Calu3 (cell line): ENCODE measurements at regions not wholly inside any gene's neighbourhood (a gene's known extent, or its start where the extent isn't known, plus 50 kb on each side); places are given as distances from the start of the nearest gene placed in this dataset.

ENCODE experiments used
- BruUV-seq: library from RNA; stranded (reverse); fragments of 400-500 nt; replicated peaks from 2 replicates; lab custom pipeline; 2021; lab: Mats Ljungman, UMichigan
- CTCF ChIA-PET: fragments of 300-600 bp; sonication (Branson Sonifier 250); formaldehyde crosslinking; loops from one replicate; lab custom pipeline; 2022; ENCODE audit warnings: antibody characterized with exemption; lab: Charles Lee
- DNase-seq: peaks from one replicate; pipeline ENCODE4 v3.0.0; 2022
- H3K27ac Mint-ChIP-seq: one replicate; pipeline ENCODE4 v1.8.0; 2022; ENCODE audit warnings: mixed read lengths; ENCODE audit not compliant: unreplicated experiment
- H3K27me3 Mint-ChIP-seq: one replicate; pipeline ENCODE4 v1.8.0; 2022; ENCODE audit warnings: mixed read lengths; ENCODE audit not compliant: unreplicated experiment
- H3K36me3 Mint-ChIP-seq: one replicate; pipeline ENCODE4 v1.8.0; 2022; ENCODE audit warnings: mild to moderate bottlenecking, moderate library complexity, mixed read lengths; ENCODE audit not compliant: insufficient read depth, unreplicated experiment
- H3K4me1 Mint-ChIP-seq: one replicate; pipeline ENCODE4 v1.8.0; 2022; ENCODE audit warnings: mild to moderate bottlenecking, low read depth, mixed read lengths; ENCODE audit not compliant: unreplicated experiment
- H3K4me3 Mint-ChIP-seq: one replicate; pipeline ENCODE4 v1.8.0; 2022; ENCODE audit warnings: mild to moderate bottlenecking, low read depth, moderate library complexity, mixed read lengths; ENCODE audit not compliant: unreplicated experiment
- H3K9me3 Mint-ChIP-seq: one replicate; pipeline ENCODE4 v1.8.0; 2022; ENCODE audit warnings: low read depth, mixed read lengths; ENCODE audit not compliant: unreplicated experiment
- intact Hi-C: fragments of 100-400 bp; cut with micrococcal nuclease; formaldehyde crosslinking; loops from one replicate; pipeline ENCODE4 v1.10.0; 2022; ENCODE audit not compliant: unreplicated experiment
- TF ChIP-seq, protein P1 (sequence below): fragments of 200-600 bp; IDR thresholded peaks from one replicate; pipeline ENCODE4 v1.8.0; 2022; ENCODE audit warnings: antibody characterized with exemption; ENCODE audit not compliant: unreplicated experiment

DNA sequence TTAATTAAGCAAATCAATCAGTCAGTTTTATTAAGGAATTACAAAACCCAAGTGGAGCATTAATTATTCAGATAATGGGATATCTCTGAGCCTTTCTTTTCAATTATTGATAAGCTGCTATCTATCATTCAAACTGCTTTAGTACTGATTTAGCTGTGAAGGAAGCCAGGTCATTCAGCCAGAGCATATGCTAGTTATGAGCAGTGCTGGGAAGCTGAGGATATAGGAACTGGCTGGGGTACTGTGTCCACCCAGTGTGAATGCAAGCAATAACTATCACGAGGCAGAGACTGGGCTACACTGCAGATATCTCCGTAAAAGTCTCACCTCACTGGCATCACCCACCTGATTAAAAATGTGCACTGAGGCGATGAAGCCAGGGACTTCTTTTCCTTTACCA lies 496.7 kb upstream of the PIK3C3 start:
- intact Hi-C loops: no loop called here
- no TSS peak for BruUV-seq

DNA sequence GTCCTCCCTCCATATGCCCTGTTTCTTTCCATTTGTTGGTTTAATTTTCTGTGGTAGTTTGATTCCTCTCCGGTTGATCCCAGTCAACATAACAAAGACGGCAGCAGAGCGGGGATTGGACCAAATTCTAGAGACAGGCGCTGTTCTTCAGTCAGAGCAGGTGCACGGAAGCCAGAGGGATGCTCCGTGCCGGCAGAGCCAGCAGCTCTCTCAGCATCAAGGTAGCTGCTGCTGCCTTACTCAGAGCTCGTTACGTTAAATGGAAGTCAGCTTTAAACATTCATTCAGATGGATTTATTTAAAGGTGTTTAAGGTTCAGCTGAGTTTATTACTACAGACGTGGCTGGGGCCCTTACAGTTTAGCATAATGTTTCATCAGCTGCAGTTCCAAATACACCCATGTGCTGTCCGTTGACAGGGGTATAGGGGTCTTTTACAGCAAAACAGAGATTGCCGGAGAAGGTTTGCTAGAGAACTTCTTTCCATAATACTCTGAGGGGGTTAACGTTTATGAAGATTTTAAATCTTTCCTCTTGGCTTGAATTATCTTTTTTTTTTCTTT lies 497.2 kb upstream of the PIK3C3 start:
- no peak overlapping the region for H3K4me3 Mint-ChIP-seq
- H3K27ac Mint-ChIP-seq: no peak overlapping the region
- intact Hi-C loops: no loop called here
- H3K4me1 Mint-ChIP-seq: no peaks in the 10 kb centered on the region
- TF ChIP-seq, protein P1, sequence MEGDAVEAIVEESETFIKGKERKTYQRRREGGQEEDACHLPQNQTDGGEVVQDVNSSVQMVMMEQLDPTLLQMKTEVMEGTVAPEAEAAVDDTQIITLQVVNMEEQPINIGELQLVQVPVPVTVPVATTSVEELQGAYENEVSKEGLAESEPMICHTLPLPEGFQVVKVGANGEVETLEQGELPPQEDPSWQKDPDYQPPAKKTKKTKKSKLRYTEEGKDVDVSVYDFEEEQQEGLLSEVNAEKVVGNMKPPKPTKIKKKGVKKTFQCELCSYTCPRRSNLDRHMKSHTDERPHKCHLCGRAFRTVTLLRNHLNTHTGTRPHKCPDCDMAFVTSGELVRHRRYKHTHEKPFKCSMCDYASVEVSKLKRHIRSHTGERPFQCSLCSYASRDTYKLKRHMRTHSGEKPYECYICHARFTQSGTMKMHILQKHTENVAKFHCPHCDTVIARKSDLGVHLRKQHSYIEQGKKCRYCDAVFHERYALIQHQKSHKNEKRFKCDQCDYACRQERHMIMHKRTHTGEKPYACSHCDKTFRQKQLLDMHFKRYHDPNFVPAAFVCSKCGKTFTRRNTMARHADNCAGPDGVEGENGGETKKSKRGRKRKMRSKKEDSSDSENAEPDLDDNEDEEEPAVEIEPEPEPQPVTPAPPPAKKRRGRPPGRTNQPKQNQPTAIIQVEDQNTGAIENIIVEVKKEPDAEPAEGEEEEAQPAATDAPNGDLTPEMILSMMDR: no peak
- no TSS peak for BruUV-seq
- no peaks in the 10 kb centered on the region for H3K36me3 Mint-ChIP-seq
- no peaks in the 10 kb centered on the region for H3K27me3 Mint-ChIP-seq
- DNase-seq: no peak
- CTCF ChIA-PET: no interaction called here
- H3K9me3 Mint-ChIP-seq: no peaks in the 10 kb centered on the region

More for the DNA sequence above, 496.7 kb upstream of the PIK3C3 start:
- no peaks in the 10 kb centered on the region for H3K36me3 Mint-ChIP-seq
- no peaks in the 10 kb centered on the region for H3K27me3 Mint-ChIP-seq
- H3K4me1 Mint-ChIP-seq: no peaks in the 10 kb centered on the region
- TF ChIP-seq, protein P1: no peak
- no peaks in the 10 kb centered on the region for H3K9me3 Mint-ChIP-seq
- H3K27ac Mint-ChIP-seq: no peak overlapping the region
- H3K4me3 Mint-ChIP-seq: no peak overlapping the region
- CTCF ChIA-PET: no interaction called here
- DNase-seq: no peak

DNA sequence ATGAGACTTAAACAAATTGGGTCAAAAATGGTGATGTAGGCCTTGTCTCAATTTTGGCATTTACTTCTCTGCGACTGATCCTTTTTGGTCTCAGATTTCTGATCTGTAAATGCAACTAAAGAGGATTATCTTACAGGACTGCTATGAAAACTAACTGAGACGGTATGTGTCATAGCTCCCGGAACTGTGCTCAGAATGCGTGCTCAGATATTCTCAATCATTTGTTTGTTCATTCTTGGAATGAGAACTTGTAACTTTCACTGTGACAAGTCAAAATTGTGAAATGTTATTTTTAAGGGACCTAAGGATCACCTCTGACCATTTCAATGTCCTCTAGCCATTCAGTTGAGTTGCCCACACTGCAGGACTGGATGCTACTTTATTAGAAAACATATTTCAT lies 498.2 kb upstream of the PIK3C3 start:
- TF ChIP-seq, protein P1: no peak
- BruUV-seq: no TSS peak
- H3K27ac Mint-ChIP-seq: no peak overlapping the region
- H3K4me3 Mint-ChIP-seq: no peak overlapping the region
- H3K36me3 Mint-ChIP-seq: no peaks in the 10 kb centered on the region
- intact Hi-C loops: no loop called here
- H3K27me3 Mint-ChIP-seq: no peaks in the 10 kb centered on the region
- no peak for DNase-seq
- H3K9me3 Mint-ChIP-seq: peaks cover 3% of the 10 kb centered on the region
- CTCF ChIA-PET: no interaction called here
- H3K4me1 Mint-ChIP-seq: no peaks in the 10 kb centered on the region

DNA sequence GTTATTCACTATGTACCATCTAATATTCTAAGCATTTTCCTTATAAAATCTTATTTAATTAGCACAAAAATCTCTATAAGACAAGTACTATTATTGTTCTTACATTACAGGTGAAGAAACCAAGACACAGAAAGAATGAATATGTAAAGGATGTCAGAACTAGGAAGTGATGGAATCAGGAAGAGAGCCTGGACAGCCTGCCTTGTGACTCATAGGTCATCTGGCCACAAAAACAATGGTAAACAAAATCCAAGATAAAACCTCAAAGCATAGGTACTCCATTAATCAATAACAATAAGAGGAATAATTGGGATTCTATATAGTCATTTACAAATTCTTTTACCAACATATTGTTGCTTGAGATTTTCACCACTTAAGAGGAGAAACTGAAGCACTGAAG lies 505.4 kb upstream of the PIK3C3 start:
- CTCF ChIA-PET: no interaction called here
- intact Hi-C loops: no loop called here
- no peaks in the 10 kb centered on the region for H3K36me3 Mint-ChIP-seq
- H3K9me3 Mint-ChIP-seq: peaks cover 7% of the 10 kb centered on the region
- no peak overlapping the region for H3K27ac Mint-ChIP-seq
- H3K4me1 Mint-ChIP-seq: no peaks in the 10 kb centered on the region
- TF ChIP-seq, protein P1: no peak
- BruUV-seq: no TSS peak
- no peak for DNase-seq
- no peaks in the 10 kb centered on the region for H3K27me3 Mint-ChIP-seq
- no peak overlapping the region for H3K4me3 Mint-ChIP-seq
